ENCODE measurements at regions not wholly inside any gene's neighbourhood (a gene's known extent, or its start where the extent isn't known, plus 50 kb on each side); places are given as distances from the start of the nearest gene placed in this dataset.

- TF ChIP-seq CTCF (IDR thresholded peaks at IDR 0.05): no peak
- no peak for TF ChIP-seq POLR2A (IDR thresholded peaks at IDR 0.05)
- Histone ChIP-seq H3K4me1 (no peaks in the 10 kb centered on the region), H3K9me3 (no peaks in the 10 kb centered on the region), H3K4me3 (replicated peaks in 1 of 3) (no peak overlapping the region), H3K27me3 (no peaks in the 10 kb centered on the region), H3K27ac (no peak overlapping the region), H3K36me3 (no peaks in the 10 kb centered on the region)
- intact Hi-C loops (cut with DNase I): no loop called here
- WGBS, 2 donors: 55 to 60% methylated on average over 26 to 28 of the region's 28 CpGs
- no peak for DNase-seq
Observed at GRCh38 chr14:104322531-104323366, 184.4 kb downstream of the KIF26A start.

- no peaks in the 10 kb centered on the region for H3K4me1 ChIP-seq
- intact Hi-C loops (cut with DNase I): no loop called here
- no peak overlapping the region for H3K4me3 ChIP-seq (replicated peaks in 1 of 3)
- TF ChIP-seq POLR2A (IDR thresholded peaks at IDR 0.05): no peak
- TF ChIP-seq CTCF (IDR thresholded peaks at IDR 0.05): no peak
- WGBS, 2 donors: 90 to 91% methylated on average over 12 to 15 of the region's 15 CpGs
- H3K27me3 ChIP-seq: no peaks in the 10 kb centered on the region
- no peak overlapping the region for H3K27ac ChIP-seq
- no peaks in the 10 kb centered on the region for H3K9me3 ChIP-seq
- DNase-seq: no peak
- H3K36me3 ChIP-seq: no peaks in the 10 kb centered on the region
Observed at GRCh38 chr14:104323551-104324175, 185.3 kb downstream of the KIF26A start.

- H3K27ac ChIP-seq: no peak overlapping the region
- no peak for DNase-seq
- H3K9me3 ChIP-seq: no peaks in the 10 kb centered on the region
- H3K27me3 ChIP-seq: no peaks in the 10 kb centered on the region
- intact Hi-C loops (cut with DNase I): no loop called here
- no peaks in the 10 kb centered on the region for H3K36me3 ChIP-seq
- TF ChIP-seq POLR2A (IDR thresholded peaks at IDR 0.05) (no peak), CTCF (IDR thresholded peaks at IDR 0.05) (no peak)
- no peaks in the 10 kb centered on the region for H3K4me1 ChIP-seq
- no peak overlapping the region for H3K4me3 ChIP-seq (replicated peaks in 1 of 3)
- WGBS, 2 donors: 80 to 90% methylated on average over 1 to 6 of the region's 10 CpGs
Observed at GRCh38 chr14:104326848-104327247, 188.5 kb downstream of the KIF26A start.

- Histone ChIP-seq H3K27ac (no peak overlapping the region), H3K27me3 (no peaks in the 10 kb centered on the region), H3K36me3 (no peaks in the 10 kb centered on the region), H3K4me1 (no peaks in the 10 kb centered on the region), H3K9me3 (no peaks in the 10 kb centered on the region), H3K4me3 (replicated peaks in 1 of 3) (no peak overlapping the region)
- no peak for DNase-seq
- intact Hi-C loops (cut with DNase I): no loop called here
- TF ChIP-seq POLR2A (IDR thresholded peaks at IDR 0.05): no peak
- no peak for TF ChIP-seq CTCF (IDR thresholded peaks at IDR 0.05)
- 74 to 90% methylated on average over 5 of the region's 5 CpGs for WGBS, 2 donors
Observed at GRCh38 chr14:104328607-104329006, 190.2 kb downstream of the KIF26A start.

- no peak for DNase-seq
- intact Hi-C loops (cut with DNase I): no loop called here
- no peaks in the 10 kb centered on the region for H3K27me3 ChIP-seq
- H3K9me3 ChIP-seq: no peaks in the 10 kb centered on the region
- no peaks in the 10 kb centered on the region for H3K36me3 ChIP-seq
- no peak overlapping the region for H3K27ac ChIP-seq
- no peak for TF ChIP-seq POLR2A (IDR thresholded peaks at IDR 0.05)
- no peak for TF ChIP-seq CTCF (IDR thresholded peaks at IDR 0.05)
- 83 to 96% methylated on average over 1 of the region's 1 CpG for WGBS, 2 donors
- H3K4me1 ChIP-seq: no peaks in the 10 kb centered on the region
- no peak overlapping the region for H3K4me3 ChIP-seq (replicated peaks in 1 of 3)
Observed at GRCh38 chr14:104329793-104330192, 191.4 kb downstream of the KIF26A start.
